HUES64 (cell line): ENCODE measurements at regions not wholly inside any gene's neighbourhood (a gene's known extent, or its start where the extent isn't known, plus 50 kb on each side); places are given as distances from the start of the nearest gene placed in this dataset.

ENCODE experiments used
- H3K27ac ChIP-seq: 2 replicates; pipeline ENCODE4 v1.7.0; 2013; ENCODE audit warnings: low read depth, low read length, inconsistent platforms
- H3K27me3 ChIP-seq: 2 replicates; pipeline ENCODE4 v1.6.1; 2013; ENCODE audit warnings: mild to moderate bottlenecking, low read length; ENCODE audit not compliant: insufficient read depth
- H3K36me3 ChIP-seq: 2 replicates; pipeline ENCODE4 v1.6.1; 2013; ENCODE audit warnings: mild to moderate bottlenecking, low read length; ENCODE audit not compliant: insufficient read depth
- H3K4me1 ChIP-seq: 2 replicates; pipeline ENCODE4 v1.6.1; 2013; ENCODE audit warnings: mild to moderate bottlenecking, low read length, moderate library complexity; ENCODE audit not compliant: insufficient read depth
- H3K4me3 ChIP-seq: 2 replicates; pipeline ENCODE4 v1.5.1; 2013; ENCODE audit warnings: mild to moderate bottlenecking, low read length, moderate library complexity
- H3K9ac ChIP-seq: 2 replicates; pipeline ENCODE4 v1.6.1; 2013; ENCODE audit warnings: mild to moderate bottlenecking, low read depth, low read length
- H3K9me3 ChIP-seq: 2 replicates; pipeline ENCODE4 v1.6.1; 2013; ENCODE audit warnings: low read depth, low read length; ENCODE audit not compliant: insufficient read depth
- WGBS: fragments of 150-250, 120-280 bp; methylation state at CpG from one replicate; pipeline ENCODE4 v1.1.7; 2013; ENCODE audit warnings: missing lambda C conversion rate; 5-methylcytosine and 5-hydroxymethylcytosine counted together

DNA sequence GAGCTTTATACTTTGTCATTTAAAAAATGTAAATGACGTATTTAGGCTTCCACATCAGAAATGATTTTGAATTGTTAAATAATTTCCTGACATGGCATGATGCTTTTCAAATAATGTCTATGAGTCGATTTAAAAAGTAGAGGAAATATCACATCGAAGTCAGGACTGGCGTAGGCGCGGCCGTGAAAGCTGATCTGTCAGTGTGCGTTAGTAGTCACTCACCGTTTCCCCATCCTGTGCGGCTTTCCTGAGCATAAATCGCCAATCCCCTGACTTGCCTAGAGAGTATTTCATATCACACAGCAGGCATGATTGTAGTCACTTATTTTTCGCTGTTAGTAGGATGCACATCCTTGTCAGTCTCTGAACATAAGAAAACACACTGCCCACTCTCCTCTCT is 843.1 kb downstream of the SOCS6 start:
- no peak overlapping the region for H3K27ac ChIP-seq
- no peak overlapping the region for H3K9ac ChIP-seq
- peaks cover 81% of the 10 kb centered on the region for H3K9me3 ChIP-seq
- WGBS = 90% methylated on average over 12 of the region's 12 CpGs
- no peaks in the 10 kb centered on the region for H3K4me1 ChIP-seq
- H3K4me3 ChIP-seq = no peak overlapping the region; the same call in 1 of the 2 replicates
- no peaks in the 10 kb centered on the region for H3K36me3 ChIP-seq
- no peaks in the 10 kb centered on the region for H3K27me3 ChIP-seq

DNA sequence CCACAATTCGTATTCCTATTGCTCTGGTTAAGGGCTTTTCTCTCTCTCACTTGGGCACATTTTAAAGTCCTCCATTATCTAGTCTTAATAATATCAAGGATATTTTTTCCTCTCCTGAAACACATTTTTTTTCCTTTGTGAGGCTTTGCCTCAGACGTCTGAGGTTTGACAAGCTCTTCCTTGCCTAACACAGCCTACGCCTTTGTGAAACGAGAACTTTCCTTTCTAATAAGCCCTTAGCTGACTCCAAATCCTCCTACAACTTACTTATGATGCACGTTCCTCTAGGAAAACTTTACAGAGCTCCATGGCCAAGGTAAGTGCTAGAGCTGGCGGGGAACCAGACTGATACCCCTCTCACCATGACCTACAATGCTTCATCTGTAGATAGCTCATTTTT is 841.5 kb downstream of the SOCS6 start:
- H3K4me1 ChIP-seq = no peaks in the 10 kb centered on the region
- 86% methylated on average over 6 of the region's 6 CpGs for WGBS
- no peak overlapping the region for H3K4me3 ChIP-seq
- peaks cover 70% of the 10 kb centered on the region for H3K9me3 ChIP-seq
- H3K9ac ChIP-seq = no peak overlapping the region
- no peaks in the 10 kb centered on the region for H3K27me3 ChIP-seq
- no peak overlapping the region for H3K27ac ChIP-seq
- H3K36me3 ChIP-seq = no peaks in the 10 kb centered on the region

DNA sequence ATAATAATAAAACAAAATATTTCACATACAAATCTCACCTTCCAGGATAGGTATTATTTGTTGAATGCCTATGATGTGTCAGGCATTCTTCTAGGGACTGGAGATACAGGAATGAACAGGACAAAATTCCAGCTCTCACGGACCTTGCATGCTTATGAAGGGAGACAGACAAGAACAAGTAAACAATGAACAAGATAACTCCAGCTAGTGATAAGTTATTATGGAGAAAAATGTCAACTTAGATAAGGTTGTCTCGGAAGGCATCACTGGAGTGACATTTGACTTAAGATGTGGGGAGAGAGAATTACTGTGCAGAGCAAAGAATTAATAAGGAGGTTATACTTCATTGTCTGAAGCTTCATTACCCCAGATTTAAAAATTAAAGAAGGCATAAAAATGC is 836.7 kb downstream of the SOCS6 start:
- H3K36me3 ChIP-seq = no peaks in the 10 kb centered on the region
- H3K4me3 ChIP-seq = no peak overlapping the region
- H3K27me3 ChIP-seq = no peaks in the 10 kb centered on the region
- 81% methylated on average over 2 of the region's 2 CpGs for WGBS
- H3K4me1 ChIP-seq = no peaks in the 10 kb centered on the region
- H3K9me3 ChIP-seq = peaks cover 61% of the 10 kb centered on the region
- no peak overlapping the region for H3K27ac ChIP-seq
- H3K9ac ChIP-seq = no peak overlapping the region

DNA sequence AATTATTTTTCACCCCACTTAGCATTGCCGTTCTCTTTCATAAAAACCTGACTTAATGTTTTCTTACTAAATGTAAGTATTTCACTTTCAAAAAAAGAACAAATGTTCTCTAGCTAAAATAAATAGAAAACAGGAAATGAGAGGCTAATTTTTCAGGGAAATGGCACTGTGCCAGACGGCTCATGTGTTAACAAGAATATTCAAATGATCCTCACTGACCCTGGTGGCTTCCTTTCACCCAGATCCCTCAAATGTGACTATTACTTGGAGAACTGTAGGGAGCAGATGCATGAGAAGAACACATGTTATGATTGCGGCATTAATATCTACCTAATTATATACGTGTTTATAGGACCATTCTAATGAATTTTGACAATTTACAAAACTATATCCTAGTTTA is 827.7 kb downstream of the SOCS6 start:
- WGBS = 88% methylated on average over 3 of the region's 4 CpGs
- no peaks in the 10 kb centered on the region for H3K4me1 ChIP-seq
- H3K27me3 ChIP-seq = no peaks in the 10 kb centered on the region
- no peak overlapping the region for H3K27ac ChIP-seq
- H3K9ac ChIP-seq = no peak overlapping the region
- peaks cover 92% of the 10 kb centered on the region for H3K9me3 ChIP-seq
- no peak overlapping the region for H3K4me3 ChIP-seq
- H3K36me3 ChIP-seq = no peaks in the 10 kb centered on the region

DNA sequence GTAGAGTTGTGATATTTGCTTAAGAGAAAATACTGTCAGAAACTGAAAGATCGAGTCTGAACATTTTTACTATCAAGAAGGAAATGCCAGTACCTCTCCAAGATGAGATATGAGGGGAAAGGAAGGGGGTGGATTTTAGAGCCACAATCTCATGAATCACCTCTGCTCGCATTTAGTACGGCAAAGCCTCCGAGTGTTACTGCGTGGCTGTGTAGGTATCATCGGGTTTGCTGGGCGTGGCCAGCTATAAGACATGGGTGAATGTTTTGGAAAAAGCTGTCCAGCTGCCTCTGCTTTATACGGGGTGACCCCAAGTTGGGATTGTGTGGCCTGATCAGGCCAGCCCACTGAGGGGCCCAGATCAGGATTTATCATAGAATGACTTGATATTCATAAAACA is 826.4 kb downstream of the SOCS6 start:
- Histone ChIP-seq H3K9me3 (peaks cover 92% of the 10 kb centered on the region), H3K4me1 (no peaks in the 10 kb centered on the region), H3K27me3 (no peaks in the 10 kb centered on the region), H3K9ac (no peak overlapping the region), H3K4me3 (no peak overlapping the region), H3K27ac (no peak overlapping the region), H3K36me3 (no peaks in the 10 kb centered on the region)
- 91% methylated on average over 8 of the region's 8 CpGs for WGBS

DNA sequence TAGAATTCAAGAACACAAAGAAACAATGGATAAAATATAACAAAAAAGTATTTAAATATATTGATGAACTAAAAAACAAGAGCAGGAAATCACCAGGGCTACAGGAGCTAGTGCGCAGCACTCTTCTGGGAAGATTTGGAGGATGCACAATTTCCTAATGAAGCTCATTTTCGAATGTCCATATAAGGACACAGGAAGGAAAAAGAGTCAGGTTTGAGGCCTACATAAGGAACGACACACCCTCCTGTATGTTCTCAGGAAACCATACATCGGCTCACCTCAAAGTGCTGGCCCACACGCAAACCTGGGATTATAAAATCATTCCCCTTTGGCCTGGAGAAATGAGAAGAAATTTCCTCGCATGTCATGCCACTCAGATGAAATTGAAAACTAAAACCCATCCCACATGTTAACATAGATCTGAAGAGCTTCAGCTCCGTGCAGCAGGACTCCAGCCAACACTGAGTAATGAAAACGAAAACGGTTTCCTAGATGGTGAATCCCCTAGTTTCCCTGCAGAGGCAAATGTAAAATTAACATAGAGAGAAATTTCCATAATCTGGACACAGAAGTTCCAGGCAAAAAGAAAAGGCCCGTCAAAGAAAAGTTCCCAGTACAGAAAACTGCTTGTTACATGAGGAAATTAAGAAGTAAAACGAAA is 825.8 kb downstream of the SOCS6 start:
- no peaks in the 10 kb centered on the region for H3K27me3 ChIP-seq
- H3K9ac ChIP-seq = no peak overlapping the region
- H3K27ac ChIP-seq = no peak overlapping the region
- H3K4me3 ChIP-seq = no peak overlapping the region
- no peaks in the 10 kb centered on the region for H3K36me3 ChIP-seq
- 82% methylated on average over 11 of the region's 11 CpGs for WGBS
- H3K4me1 ChIP-seq = no peaks in the 10 kb centered on the region
- H3K9me3 ChIP-seq = peaks cover 91% of the 10 kb centered on the region

DNA sequence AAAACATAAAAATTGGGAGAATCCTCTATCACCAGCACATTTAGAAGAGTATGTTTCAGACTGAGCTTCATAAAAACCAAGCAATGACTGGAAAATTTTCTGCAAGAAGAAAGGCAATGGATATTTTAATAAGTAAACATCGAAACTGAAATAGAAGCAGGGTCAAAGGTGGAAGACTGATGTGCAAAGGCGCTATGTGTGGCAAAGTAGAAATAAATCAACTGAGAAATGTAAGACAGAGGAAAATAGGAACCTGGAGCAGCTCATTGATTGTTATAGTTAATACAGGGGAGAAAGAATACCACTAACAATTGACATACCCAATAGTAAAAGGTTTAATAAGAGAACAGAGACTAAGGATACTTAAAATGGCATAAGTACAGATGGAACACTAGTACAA is 818.4 kb downstream of the SOCS6 start:
- H3K9ac ChIP-seq = no peak overlapping the region
- 52% methylated on average over 2 of the region's 2 CpGs for WGBS
- peaks cover 84% of the 10 kb centered on the region for H3K9me3 ChIP-seq
- H3K27ac ChIP-seq = no peak overlapping the region
- no peak overlapping the region for H3K4me3 ChIP-seq
- H3K27me3 ChIP-seq = no peaks in the 10 kb centered on the region
- no peaks in the 10 kb centered on the region for H3K4me1 ChIP-seq
- no peaks in the 10 kb centered on the region for H3K36me3 ChIP-seq

DNA sequence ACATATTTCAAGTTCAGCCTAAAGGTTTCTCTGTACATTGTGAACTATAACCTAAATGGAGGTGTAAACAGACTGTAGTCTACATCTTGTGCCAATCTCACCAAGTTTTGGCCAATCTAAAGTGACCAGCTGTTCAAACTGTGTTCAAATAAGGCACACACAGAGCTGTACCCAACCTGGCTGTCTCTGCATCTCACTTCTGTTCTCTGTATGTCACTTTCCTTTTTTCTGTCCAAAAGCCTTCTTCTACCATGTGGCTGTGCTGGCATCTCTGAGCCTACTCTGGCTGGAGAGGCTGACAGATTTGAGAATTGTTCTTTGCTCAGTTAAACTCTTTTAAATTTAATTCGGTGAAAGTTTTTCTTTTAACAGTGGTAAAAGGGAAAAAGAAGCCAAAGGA is 817.9 kb downstream of the SOCS6 start:
- WGBS = 60% methylated on average over 1 of the region's 1 CpG
- Histone ChIP-seq H3K9me3 (peaks cover 84% of the 10 kb centered on the region), H3K4me1 (no peaks in the 10 kb centered on the region), H3K9ac (no peak overlapping the region), H3K4me3 (no peak overlapping the region), H3K36me3 (no peaks in the 10 kb centered on the region), H3K27ac (no peak overlapping the region), H3K27me3 (no peaks in the 10 kb centered on the region)

DNA sequence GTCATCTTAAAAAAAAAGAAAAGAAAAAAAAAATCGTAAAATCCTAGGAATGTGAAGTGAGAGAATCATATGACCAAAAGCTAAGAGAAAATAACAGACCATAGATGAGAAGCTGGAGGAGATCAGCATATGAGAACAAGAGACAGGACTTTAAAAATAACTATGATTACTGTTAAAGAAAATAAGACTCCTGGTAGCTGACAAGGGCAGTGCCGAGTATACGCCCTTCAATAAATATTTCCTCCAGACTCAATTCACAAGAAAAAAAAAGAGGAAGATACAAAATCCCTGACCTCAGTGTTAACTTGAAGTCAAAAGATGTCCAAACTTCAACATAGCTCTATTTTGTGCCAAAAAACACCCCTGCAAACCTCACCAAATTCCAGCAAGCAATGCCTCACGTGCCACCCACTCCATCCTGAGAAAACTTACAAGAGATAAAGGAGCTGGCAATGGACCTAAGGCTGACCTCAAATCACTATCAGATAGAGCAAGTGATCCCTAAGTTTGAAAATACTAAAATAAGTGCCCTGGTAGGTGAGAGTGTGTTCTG is 817.2 kb downstream of the SOCS6 start:
- no peaks in the 10 kb centered on the region for H3K36me3 ChIP-seq
- no peak overlapping the region for H3K4me3 ChIP-seq
- H3K9ac ChIP-seq = no peak overlapping the region
- H3K4me1 ChIP-seq = no peaks in the 10 kb centered on the region
- H3K27me3 ChIP-seq = no peaks in the 10 kb centered on the region
- no peak overlapping the region for H3K27ac ChIP-seq
- 70% methylated on average over 4 of the region's 4 CpGs for WGBS
- H3K9me3 ChIP-seq = peaks cover 85% of the 10 kb centered on the region

DNA sequence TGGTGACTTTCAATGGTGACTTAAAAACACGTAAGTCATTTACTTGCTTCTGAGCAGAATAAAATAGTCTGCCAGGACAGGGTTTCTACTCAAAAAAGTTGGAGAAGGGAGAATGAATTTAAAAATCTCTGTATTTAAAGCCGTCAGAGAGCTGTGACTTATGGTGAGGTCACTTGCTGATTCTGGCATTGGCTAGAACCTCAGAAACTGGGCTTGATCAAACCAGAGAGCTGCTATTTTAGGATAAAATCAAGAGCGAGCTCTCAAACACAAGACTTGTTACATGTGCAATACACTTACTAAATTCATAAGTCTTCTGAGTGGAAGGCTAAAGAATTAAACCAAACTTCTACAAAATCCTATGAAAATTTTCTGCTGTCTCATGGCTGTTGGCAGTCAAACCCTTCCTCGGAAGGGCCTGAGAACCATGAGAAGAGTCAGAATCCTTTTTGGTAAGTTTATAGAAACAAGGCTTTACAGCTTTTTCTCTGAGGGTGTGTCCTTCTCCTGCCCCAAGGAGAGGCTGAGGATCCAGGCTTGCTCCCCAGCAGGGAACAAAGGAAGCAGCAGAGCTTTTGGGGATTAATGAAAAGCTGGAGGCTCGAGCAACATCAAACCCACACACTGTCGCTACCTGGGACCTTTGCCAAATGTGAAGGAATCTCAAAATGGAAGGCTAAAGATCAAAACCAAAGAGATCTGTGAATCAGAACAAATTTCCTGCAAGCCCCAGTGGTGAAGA is 816.4 kb downstream of the SOCS6 start:
- Histone ChIP-seq H3K4me1 (no peaks in the 10 kb centered on the region), H3K36me3 (no peaks in the 10 kb centered on the region), H3K9ac (no peak overlapping the region), H3K9me3 (peaks cover 82% of the 10 kb centered on the region), H3K27ac (no peak overlapping the region), H3K4me3 (no peak overlapping the region), H3K27me3 (no peaks in the 10 kb centered on the region)
- WGBS = 69% methylated on average over 6 of the region's 6 CpGs

DNA sequence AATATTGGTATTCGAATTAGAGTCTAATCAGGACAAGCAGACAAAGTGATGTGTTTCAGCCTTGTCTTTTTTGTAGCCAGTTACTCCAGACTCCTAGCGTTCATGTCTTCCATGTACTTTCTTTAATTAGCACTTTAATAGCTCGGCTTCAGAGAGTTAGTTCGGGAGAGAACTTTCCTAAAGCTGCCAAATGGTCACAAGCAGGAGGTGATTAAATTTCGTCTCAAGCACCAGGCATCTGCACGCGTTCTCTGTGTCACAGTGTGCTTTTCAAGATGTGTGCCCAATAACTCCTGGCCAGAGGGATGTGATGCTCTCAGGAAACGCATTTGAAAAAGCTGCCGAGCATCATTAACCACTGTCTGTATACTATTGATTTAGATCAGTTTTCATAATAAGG is 790.8 kb downstream of the SOCS6 start:
- Histone ChIP-seq H3K27ac (no peak overlapping the region), H3K4me3 (no peak overlapping the region), H3K4me1 (no peaks in the 10 kb centered on the region), H3K9me3 (peaks cover 85% of the 10 kb centered on the region), H3K36me3 (no peaks in the 10 kb centered on the region), H3K9ac (no peak overlapping the region), H3K27me3 (no peaks in the 10 kb centered on the region)
- WGBS = 79% methylated on average over 9 of the region's 9 CpGs
